Liver (tissue), 8 donors: ENCODE measurements at regions not wholly inside any gene's neighbourhood (a gene's known extent, or its start where the extent isn't known, plus 50 kb on each side); places are given as distances from the start of the nearest gene placed in this dataset.

Experiments used
- DNase-seq: peaks from one replicate; pipeline ENCODE4 v3.0.0-alpha.2; 2017; ENCODE audit warnings: low spot score
- H3K27ac ChIP-seq, 2 donors: one replicate each; pipeline ENCODE4 v1.7.0; 2013; ENCODE audit warnings: inconsistent platforms in 2 of 2, low read length in 2 of 2, control low read depth in 1 of 2, low read depth in 1 of 2, mild to moderate bottlenecking in 1 of 2
- H3K27me3 ChIP-seq, 4 donors: one replicate each; pipeline versions ENCODE4 v1.6.1 to v1.7.0; 2013; ENCODE audit warnings: low read length in 3 of 4, inconsistent platforms in 1 of 4, mild to moderate bottlenecking in 1 of 4, moderate library complexity in 1 of 4; ENCODE audit not compliant: control insufficient read depth in 4 of 4, insufficient read depth in 4 of 4
- H3K36me3 ChIP-seq, 4 donors: one replicate each; pipeline versions ENCODE4 v1.6.1 to v1.7.0; 2013; ENCODE audit warnings: low read length in 3 of 4, mild to moderate bottlenecking in 3 of 4, low read depth in 1 of 4, moderate library complexity in 1 of 4; ENCODE audit not compliant: control insufficient read depth in 4 of 4, insufficient read depth in 3 of 4
- H3K4me1 ChIP-seq, 4 donors: one replicate each; pipeline versions ENCODE4 v1.6.1 to v1.7.0; 2013; ENCODE audit warnings: low read length in 3 of 4, mild to moderate bottlenecking in 3 of 4, moderate library complexity in 1 of 4; ENCODE audit not compliant: control insufficient read depth in 4 of 4, insufficient read depth in 4 of 4
- H3K4me3 ChIP-seq, 3 donors: one replicate each; pipeline versions ENCODE4 v1.6.1 to v1.7.0; 2013; ENCODE audit warnings: low read length in 3 of 3, control low read depth in 1 of 3, low read depth in 1 of 3, mild to moderate bottlenecking in 1 of 3
- H3K9ac ChIP-seq, 2 donors: one replicate each; pipeline ENCODE4 v1.7.0; 2013; ENCODE audit warnings: low read length in 2 of 2, mild to moderate bottlenecking in 2 of 2, moderate library complexity in 2 of 2, control low read depth in 1 of 2, low read depth in 1 of 2
- H3K9me3 ChIP-seq, 4 donors: one replicate each; pipeline versions ENCODE4 v1.6.1 to v1.7.0; 2013; ENCODE audit warnings: low read length in 3 of 4; ENCODE audit not compliant: control insufficient read depth in 4 of 4
- EGR1 ChIP-seq, 2 donors: IDR thresholded peaks; 2 replicates each; pipeline ENCODE4 v1.6.1; 2016 to 2018; ENCODE audit warnings: antibody characterized with exemption in 2 of 2, low read depth in 2 of 2
- FOXA2 ChIP-seq: IDR thresholded peaks from 2 replicates; pipeline ENCODE4 v1.6.1; 2016; ENCODE audit warnings: antibody characterized with exemption
- GABPA ChIP-seq, 2 donors: IDR thresholded peaks in 1 of 2; conservative IDR thresholded peaks in 1 of 2; 2 replicates each; pipeline ENCODE4 v1.6.1; 2016; ENCODE audit warnings: antibody characterized with exemption in 2 of 2, mild to moderate bottlenecking in 1 of 2, moderate library complexity in 1 of 2
- HNF4A ChIP-seq, 2 donors: conservative IDR thresholded peaks; 2 replicates each; pipeline ENCODE4 v1.6.1; 2016; ENCODE audit warnings: antibody characterized with exemption in 2 of 2, mild to moderate bottlenecking in 2 of 2
- JUND ChIP-seq, 2 donors: IDR thresholded peaks; 2 replicates each; pipeline ENCODE4 v1.6.1; 2016; ENCODE audit warnings: antibody characterized with exemption in 2 of 2
- MAX ChIP-seq: IDR thresholded peaks from 2 replicates; pipeline ENCODE4 v1.6.1; 2016; ENCODE audit warnings: antibody characterized with exemption
- NR2F2 ChIP-seq: IDR thresholded peaks from 2 replicates; pipeline ENCODE4 v1.6.1; 2016; ENCODE audit warnings: antibody characterized with exemption
- RAD21 ChIP-seq, 2 donors: IDR thresholded peaks; 2 replicates each; pipeline ENCODE4 v1.6.1; 2016; ENCODE audit warnings: antibody characterized with exemption in 2 of 2, mild to moderate bottlenecking in 2 of 2
- REST ChIP-seq: IDR thresholded peaks from 2 replicates; pipeline ENCODE4 v1.6.1; 2016; ENCODE audit warnings: antibody characterized with exemption, mild to moderate bottlenecking
- RXRA ChIP-seq, 2 donors: IDR thresholded peaks; 2 replicates each; pipeline ENCODE4 v1.6.1; 2017 to 2018; ENCODE audit warnings: antibody characterized with exemption in 2 of 2, mild to moderate bottlenecking in 1 of 2
- SP1 ChIP-seq: IDR thresholded peaks from 2 replicates; pipeline ENCODE4 v1.6.1; 2018; ENCODE audit warnings: antibody characterized with exemption, mild to moderate bottlenecking
- TAF1 ChIP-seq: conservative IDR thresholded peaks from 2 replicates; pipeline ENCODE4 v1.6.1; 2016; ENCODE audit warnings: antibody characterized with exemption, mild to moderate bottlenecking
- YY1 ChIP-seq: IDR thresholded peaks from 2 replicates; pipeline ENCODE4 v1.6.1; 2016; ENCODE audit warnings: antibody characterized with exemption, mild to moderate bottlenecking
- ZBTB33 ChIP-seq: IDR thresholded peaks from 2 replicates; pipeline ENCODE4 v1.6.1; 2016; ENCODE audit warnings: antibody characterized with exemption
- WGBS: extraction: QIAGEN DNeasy Blood & Tissue Kit; methylation state at CpG from one replicate; pipeline ENCODE4 v1.1.7; 2013; 5-methylcytosine and 5-hydroxymethylcytosine counted together
- TF ChIP-seq, protein P1 (sequence below): fragments of 150-350 bp; IDR thresholded peaks from 2 replicates; pipeline ENCODE4 v1.5.1; 2017; ENCODE audit warnings: improper control_type of control experiment, low read depth, low read length; ENCODE audit not compliant: missing input control
- TF ChIP-seq, protein P2 (sequence below): IDR thresholded peaks from 2 replicates; pipeline ENCODE4 v1.6.1; 2016; ENCODE audit warnings: antibody characterized with exemption
- donor health status: healthy.
- donor health status: healthy.
- donor health status: healthy.
- donor health status: healthy.
- donor health status: healthy.

- TF ChIP-seq EGR1 (IDR thresholded peaks at IDR 0.05; ENCODE audit: low read depth in 2 of 2) (no peak), HNF4A (conservative IDR thresholded peaks at IDR 0.05) (no peak), JUND (IDR thresholded peaks at IDR 0.05) (no peak), RXRA (IDR thresholded peaks at IDR 0.05) (no peak), NR2F2 (no peak)
- TF ChIP-seq, protein P1, sequence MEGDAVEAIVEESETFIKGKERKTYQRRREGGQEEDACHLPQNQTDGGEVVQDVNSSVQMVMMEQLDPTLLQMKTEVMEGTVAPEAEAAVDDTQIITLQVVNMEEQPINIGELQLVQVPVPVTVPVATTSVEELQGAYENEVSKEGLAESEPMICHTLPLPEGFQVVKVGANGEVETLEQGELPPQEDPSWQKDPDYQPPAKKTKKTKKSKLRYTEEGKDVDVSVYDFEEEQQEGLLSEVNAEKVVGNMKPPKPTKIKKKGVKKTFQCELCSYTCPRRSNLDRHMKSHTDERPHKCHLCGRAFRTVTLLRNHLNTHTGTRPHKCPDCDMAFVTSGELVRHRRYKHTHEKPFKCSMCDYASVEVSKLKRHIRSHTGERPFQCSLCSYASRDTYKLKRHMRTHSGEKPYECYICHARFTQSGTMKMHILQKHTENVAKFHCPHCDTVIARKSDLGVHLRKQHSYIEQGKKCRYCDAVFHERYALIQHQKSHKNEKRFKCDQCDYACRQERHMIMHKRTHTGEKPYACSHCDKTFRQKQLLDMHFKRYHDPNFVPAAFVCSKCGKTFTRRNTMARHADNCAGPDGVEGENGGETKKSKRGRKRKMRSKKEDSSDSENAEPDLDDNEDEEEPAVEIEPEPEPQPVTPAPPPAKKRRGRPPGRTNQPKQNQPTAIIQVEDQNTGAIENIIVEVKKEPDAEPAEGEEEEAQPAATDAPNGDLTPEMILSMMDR = no peak
Observed at GRCh38 chr22:49413146-49413545, 414.5 kb downstream of the BRD1 start (continued).

DNA sequence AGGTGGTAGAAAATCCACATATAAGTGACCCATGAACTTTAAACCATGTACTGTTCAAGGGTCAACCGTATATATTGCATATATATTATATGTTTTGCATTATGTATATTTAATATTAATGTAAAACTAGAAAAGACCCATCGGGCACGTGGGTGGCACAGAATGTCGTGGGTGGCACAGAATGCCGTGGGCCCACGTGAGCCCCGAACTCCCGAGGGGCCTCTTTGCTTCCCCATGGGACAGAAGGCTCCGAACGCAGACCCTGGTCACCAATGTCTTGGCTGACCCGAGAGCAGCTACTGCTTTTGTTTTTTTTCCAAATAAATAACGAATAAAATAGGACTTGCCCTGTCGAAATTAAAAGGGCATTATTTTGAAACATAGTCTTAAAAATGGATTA is 415.4 kb downstream of the BRD1 start:
- Histone ChIP-seq H3K27me3 (peaks cover 0 to 2% (median 0%) of the 10 kb centered on the region in 4 donors), H3K9me3 (no peaks in the 10 kb centered on the region), H3K27ac (no peak overlapping the region), H3K36me3 (no peaks in the 10 kb centered on the region), H3K4me3 (no peak overlapping the region), H3K4me1 (no peaks in the 10 kb centered on the region), H3K9ac (no peak overlapping the region)
- WGBS = 85% methylated on average over 13 of the region's 13 CpGs
- no peak for TF ChIP-seq EGR1 (IDR thresholded peaks at IDR 0.05; ENCODE audit: low read depth in 2 of 2)
- no peak for DNase-seq

GRCh38 chr22:49411236-49411635 is 416.4 kb downstream of the BRD1 start:
- TF ChIP-seq FOXA2 (no peak), EGR1 (IDR thresholded peaks at IDR 0.05; ENCODE audit: low read depth in 2 of 2) (no peak), MAX (no peak), YY1 (no peak), GABPA (IDR thresholded peaks at IDR 0.05 in 1 of 2, conservative IDR thresholded peaks at IDR 0.05 in 1 of 2) (no peak), RAD21 (IDR thresholded peaks at IDR 0.05) (no peak), NR2F2 (no peak), TAF1 (no peak), SP1 (no peak), REST (no peak), ZBTB33 (no peak), HNF4A (conservative IDR thresholded peaks at IDR 0.05) (no peak)
- TF ChIP-seq, protein P2, sequence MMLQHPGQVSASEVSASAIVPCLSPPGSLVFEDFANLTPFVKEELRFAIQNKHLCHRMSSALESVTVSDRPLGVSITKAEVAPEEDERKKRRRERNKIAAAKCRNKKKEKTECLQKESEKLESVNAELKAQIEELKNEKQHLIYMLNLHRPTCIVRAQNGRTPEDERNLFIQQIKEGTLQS = no peak
- TF ChIP-seq, protein P1 = no peak
- 72% methylated on average over 6 of the region's 6 CpGs for WGBS
- Histone ChIP-seq H3K27me3 (no peaks in the 10 kb centered on the region), H3K4me1 (no peaks in the 10 kb centered on the region), H3K9ac (no peak overlapping the region), H3K9me3 (no peaks in the 10 kb centered on the region), H3K4me3 (no peak overlapping the region), H3K36me3 (no peaks in the 10 kb centered on the region), H3K27ac (no peak overlapping the region)
- no peak for DNase-seq
